Breast epithelium (tissue), 4 donors: ENCODE measurements at regions not wholly inside any gene's neighbourhood (a gene's known extent, or its start where the extent isn't known, plus 50 kb on each side); places are given as distances from the start of the nearest gene placed in this dataset.

Source experiments
- DNase-seq, 2 donors: peaks; one replicate each; pipeline ENCODE4 v3.0.0-alpha.2; 2019; ENCODE audit warnings: low spot score in 2 of 2
- H3K27ac ChIP-seq, 2 donors: fragments of 200-600 bp; sonication (generic) in 1 of 2; one replicate each; pipeline ENCODE4 v1.5.1; 2016 to 2019; ENCODE audit warnings: mild to moderate bottlenecking in 1 of 2
- H3K27me3 ChIP-seq, 2 donors: fragments of 200-600 bp; sonication (generic) in 1 of 2; one replicate each; pipeline versions ENCODE4 v1.5.1 to v1.6.0; 2017 to 2019; ENCODE audit warnings: control low read depth in 1 of 2, mild to moderate bottlenecking in 1 of 2
- H3K36me3 ChIP-seq: fragments of 200-600 bp; one replicate; pipeline ENCODE4 v1.5.1; 2019
- H3K4me1 ChIP-seq, 2 donors: fragments of 200-600 bp; sonication (generic); one replicate each; pipeline ENCODE4 v1.5.1; 2016 to 2019; ENCODE audit warnings: control low read depth in 1 of 2
- H3K4me3 ChIP-seq, 3 donors: fragments of 200-600 bp; sonication (generic); 1 replicate in 2 of 3; 2 replicates in 1 of 3; pipeline ENCODE4 v1.5.1; 2016 to 2019; ENCODE audit warnings: mild to moderate bottlenecking in 3 of 3, moderate library complexity in 2 of 3
- H3K9me3 ChIP-seq, 2 donors: fragments of 200-600 bp; sonication (generic) in 1 of 2; one replicate each; pipeline ENCODE4 v1.5.1; 2016 to 2019; ENCODE audit warnings: control low read depth in 1 of 2
- POLR2A ChIP-seq: fragments of 450-650 bp; IDR thresholded peaks from one replicate; pipeline ENCODE4 v1.6.1; 2016; ENCODE audit warnings: antibody characterized with exemption, mild to moderate bottlenecking, moderate library complexity
- POLR2AphosphoS5 ChIP-seq, 3 donors: sonication (generic); formaldehyde crosslinking; IDR thresholded peaks; one replicate each; pipeline ENCODE4 v1.6.1; 2017; ENCODE audit warnings: antibody characterized with exemption in 3 of 3
- intact Hi-C: fragments of 100-400 bp; cut with DNase I; formaldehyde crosslinking; loops from one replicate; pipeline ENCODE4 v1.15.1; 2023; ENCODE audit warnings: low total_unique reads
- TF ChIP-seq, protein P1 (sequence below), 3 donors: fragments of 450-650 bp; IDR thresholded peaks; one replicate each; pipeline ENCODE4 v1.5.1; 2016 to 2017; ENCODE audit warnings: antibody characterized with exemption in 3 of 3, mild to moderate bottlenecking in 3 of 3, moderate library complexity in 3 of 3

DNA sequence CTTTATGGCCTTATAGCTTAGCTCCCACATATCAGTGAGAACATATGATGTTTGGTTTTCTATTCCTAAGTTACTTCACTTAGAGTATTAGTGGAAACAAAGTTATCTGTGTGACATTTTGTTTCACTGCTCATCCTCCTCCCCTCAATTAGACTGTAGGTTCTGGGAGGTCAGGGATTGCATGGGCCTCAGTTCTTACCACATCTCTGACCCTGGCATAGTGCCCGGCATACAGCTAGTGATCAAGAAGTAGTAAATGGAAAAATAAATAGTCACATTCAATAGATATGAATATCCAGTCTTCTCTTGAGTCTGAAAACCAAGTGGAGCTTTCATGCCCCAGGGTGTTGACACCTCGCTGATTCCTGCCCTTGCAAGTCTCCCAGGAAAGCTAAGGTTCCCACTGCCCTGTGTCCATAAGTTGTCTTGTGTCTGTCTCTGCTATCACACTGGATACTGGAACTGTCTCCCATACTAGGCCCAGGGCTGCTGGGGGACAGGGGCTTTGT lies 249.5 kb upstream of the TSHZ3 start:
- intact Hi-C loops, result no loop called here
- no peaks in the 10 kb centered on the region for H3K4me1 ChIP-seq

DNA sequence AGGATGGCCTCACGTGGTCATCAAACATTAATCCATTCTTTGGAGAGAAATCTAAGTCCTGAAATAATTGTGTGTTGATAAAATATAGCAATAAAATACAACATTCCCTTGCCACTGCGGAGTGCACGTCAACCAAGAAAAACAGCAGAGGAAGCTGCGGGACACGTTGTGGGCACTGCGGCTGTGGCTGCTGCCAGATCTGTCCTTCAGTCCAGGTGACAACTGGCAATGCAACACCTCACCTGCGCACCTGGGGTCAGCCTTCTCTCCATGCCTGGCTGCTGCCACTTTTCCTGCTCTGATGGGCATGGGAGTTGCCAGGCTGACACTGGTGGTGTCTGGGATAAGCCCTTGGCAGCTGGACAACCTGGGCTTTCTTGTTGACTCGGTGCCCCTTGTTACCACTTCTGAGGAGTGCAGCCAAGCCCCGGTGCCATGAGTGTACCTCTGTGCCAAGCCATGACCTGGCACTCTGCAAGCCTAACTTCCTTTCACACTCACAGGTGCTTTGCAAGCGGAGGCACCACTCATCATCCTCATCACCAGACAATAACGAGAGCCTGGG lies 251.6 kb upstream of the TSHZ3 start:
- H3K36me3 ChIP-seq, result no peaks in the 10 kb centered on the region
- TF ChIP-seq POLR2AphosphoS5 (IDR thresholded peaks at IDR 0.05) (no peak), POLR2A (no peak)
- TF ChIP-seq, protein P1, sequence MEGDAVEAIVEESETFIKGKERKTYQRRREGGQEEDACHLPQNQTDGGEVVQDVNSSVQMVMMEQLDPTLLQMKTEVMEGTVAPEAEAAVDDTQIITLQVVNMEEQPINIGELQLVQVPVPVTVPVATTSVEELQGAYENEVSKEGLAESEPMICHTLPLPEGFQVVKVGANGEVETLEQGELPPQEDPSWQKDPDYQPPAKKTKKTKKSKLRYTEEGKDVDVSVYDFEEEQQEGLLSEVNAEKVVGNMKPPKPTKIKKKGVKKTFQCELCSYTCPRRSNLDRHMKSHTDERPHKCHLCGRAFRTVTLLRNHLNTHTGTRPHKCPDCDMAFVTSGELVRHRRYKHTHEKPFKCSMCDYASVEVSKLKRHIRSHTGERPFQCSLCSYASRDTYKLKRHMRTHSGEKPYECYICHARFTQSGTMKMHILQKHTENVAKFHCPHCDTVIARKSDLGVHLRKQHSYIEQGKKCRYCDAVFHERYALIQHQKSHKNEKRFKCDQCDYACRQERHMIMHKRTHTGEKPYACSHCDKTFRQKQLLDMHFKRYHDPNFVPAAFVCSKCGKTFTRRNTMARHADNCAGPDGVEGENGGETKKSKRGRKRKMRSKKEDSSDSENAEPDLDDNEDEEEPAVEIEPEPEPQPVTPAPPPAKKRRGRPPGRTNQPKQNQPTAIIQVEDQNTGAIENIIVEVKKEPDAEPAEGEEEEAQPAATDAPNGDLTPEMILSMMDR (IDR thresholded peaks at IDR 0.05), result no peak
- intact Hi-C loops, result no loop called here
- H3K27me3 ChIP-seq, result no peaks in the 10 kb centered on the region
- H3K4me1 ChIP-seq, result no peaks in the 10 kb centered on the region
- DNase-seq, result no peak
- no peak overlapping the region for H3K4me3 ChIP-seq
- H3K27ac ChIP-seq, result no peak overlapping the region
- H3K9me3 ChIP-seq, result no peaks in the 10 kb centered on the region

More for the DNA sequence above, 249.5 kb upstream of the TSHZ3 start:
- Histone ChIP-seq H3K27me3 (no peaks in the 10 kb centered on the region), H3K27ac (no peak overlapping the region), H3K36me3 (no peaks in the 10 kb centered on the region), H3K9me3 (no peaks in the 10 kb centered on the region), H3K4me3 (no peak overlapping the region)
- no peak for DNase-seq
- TF ChIP-seq POLR2AphosphoS5 (IDR thresholded peaks at IDR 0.05) (no peak), POLR2A (no peak)
- TF ChIP-seq, protein P1 (IDR thresholded peaks at IDR 0.05), result no peak

DNA sequence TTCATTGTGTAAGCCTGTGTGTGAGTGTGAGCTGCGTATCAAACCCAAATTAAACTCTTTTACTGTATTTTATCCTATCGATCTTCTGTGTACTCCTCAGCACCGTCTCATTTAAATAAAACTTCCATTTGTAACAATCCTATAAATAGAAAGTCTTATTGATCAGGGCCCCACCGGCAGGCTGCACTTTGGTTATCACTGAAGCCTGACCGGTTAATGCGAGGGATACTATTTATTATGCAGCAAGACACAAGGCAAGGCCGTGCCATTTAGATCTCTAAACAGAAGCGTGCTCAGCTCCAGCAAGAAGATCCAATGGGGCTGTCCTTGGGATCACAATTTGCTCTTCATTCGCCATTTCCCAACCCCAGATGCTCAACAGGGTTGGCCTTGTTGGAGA lies 252.6 kb upstream of the TSHZ3 start:
- Histone ChIP-seq H3K4me1 (no peaks in the 10 kb centered on the region), H3K36me3 (no peaks in the 10 kb centered on the region), H3K27me3 (no peaks in the 10 kb centered on the region), H3K4me3 (no peak overlapping the region), H3K9me3 (no peaks in the 10 kb centered on the region), H3K27ac (no peak overlapping the region)
- no peak for DNase-seq
- TF ChIP-seq POLR2AphosphoS5 (IDR thresholded peaks at IDR 0.05), result no peak
- TF ChIP-seq, protein P1 (IDR thresholded peaks at IDR 0.05), result no peak
- no peak for TF ChIP-seq POLR2A
- intact Hi-C loops, result no loop called here

DNA sequence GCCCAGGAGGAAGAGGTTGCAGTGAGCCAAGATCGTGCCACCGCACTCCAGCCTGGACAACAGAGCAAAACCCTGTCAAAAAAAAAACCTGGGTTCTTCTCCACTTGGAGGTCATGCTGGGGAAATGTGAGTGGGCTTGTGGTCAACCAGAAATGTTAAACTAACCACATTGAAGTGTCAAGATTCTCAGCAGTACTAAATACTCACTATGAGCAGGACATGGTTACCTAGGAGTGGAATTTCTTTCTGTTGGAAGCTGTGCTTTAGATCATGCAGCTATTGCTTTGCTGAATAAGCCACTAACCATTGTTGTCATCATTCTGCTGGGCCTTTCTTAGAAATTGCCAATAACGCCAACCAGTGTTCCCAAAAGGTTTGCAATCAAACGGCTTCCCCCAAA lies 253.3 kb upstream of the TSHZ3 start:
- intact Hi-C loops, result no loop called here
- Histone ChIP-seq H3K27me3 (no peaks in the 10 kb centered on the region), H3K4me3 (no peak overlapping the region), H3K36me3 (no peaks in the 10 kb centered on the region), H3K9me3 (no peaks in the 10 kb centered on the region), H3K4me1 (no peaks in the 10 kb centered on the region), H3K27ac (no peak overlapping the region)
- DNase-seq, result no peak
- TF ChIP-seq, protein P1 (IDR thresholded peaks at IDR 0.05), result no peak
- TF ChIP-seq POLR2AphosphoS5 (IDR thresholded peaks at IDR 0.05), result no peak
- no peak for TF ChIP-seq POLR2A

DNA sequence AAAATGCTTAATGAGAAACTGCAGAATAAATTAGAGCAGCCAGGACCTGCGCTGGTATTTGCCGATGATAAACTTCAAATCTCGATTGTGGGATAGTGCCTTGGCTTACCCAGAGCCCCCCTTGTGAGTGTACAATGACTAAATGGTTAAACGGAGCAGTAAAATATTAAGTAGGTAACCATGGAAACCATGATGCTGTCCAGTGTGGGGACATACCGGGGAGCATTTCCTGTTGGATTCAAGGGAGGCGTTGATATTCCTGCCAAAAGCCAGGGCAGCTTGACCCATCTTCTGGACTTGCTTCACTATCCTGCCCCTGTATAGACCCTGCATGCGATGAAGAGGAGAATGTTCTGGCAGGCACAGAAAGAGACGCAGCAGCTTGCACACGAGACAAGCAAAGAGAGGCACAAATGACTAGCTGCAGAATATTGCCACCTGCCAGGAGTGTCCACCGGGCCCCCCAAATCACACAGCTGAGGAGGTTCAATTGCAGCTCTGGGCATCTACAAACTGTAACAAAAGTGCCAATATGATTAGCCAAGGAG lies 255.3 kb upstream of the TSHZ3 start:
- DNase-seq, result no peak
- no peaks in the 10 kb centered on the region for H3K9me3 ChIP-seq
- H3K4me3 ChIP-seq, result no peak overlapping the region
- intact Hi-C loops, result no loop called here
- no peak for TF ChIP-seq POLR2A
- TF ChIP-seq, protein P1 (IDR thresholded peaks at IDR 0.05), result no peak
- no peak for TF ChIP-seq POLR2AphosphoS5 (IDR thresholded peaks at IDR 0.05)
- no peaks in the 10 kb centered on the region for H3K4me1 ChIP-seq
- no peaks in the 10 kb centered on the region for H3K36me3 ChIP-seq
- H3K27me3 ChIP-seq, result no peaks in the 10 kb centered on the region
- no peak overlapping the region for H3K27ac ChIP-seq
